NCI-H1417 treated with DMSO at 0.1 percent for 48 hours (cell line): ENCODE measurements at regions not wholly inside any gene's neighbourhood (a gene's known extent, or its start where the extent isn't known, plus 50 kb on each side); places are given as distances from the start of the nearest gene placed in this dataset.
"Not testable (repeated sequence)": the region's sequence is repeated elsewhere in the genome, so short reads cannot be mapped to it uniquely, and the experiment has no call there.

ENCODE experiments used
- DNase-seq: peaks from one replicate; lab custom pipeline; 2025; lab: John Stamatoyannopoulos, UW

- DNase-seq, result no peak
Measured at GRCh38 chr20:6715401-6715941, 52.0 kb upstream of the BMP2 start.

GRCh38 chr20:6714279-6714711 lies 53.2 kb upstream of the BMP2 start:
- no peak for DNase-seq

- DNase-seq, result no peak
Measured at GRCh38 chr20:6711951-6712649, 55.4 kb upstream of the BMP2 start.

GRCh38 chr20:6709910-6710595 lies 57.4 kb upstream of the BMP2 start:
- no peak for DNase-seq

- no peak for DNase-seq
Measured at GRCh38 chr20:6708010-6708409, 59.5 kb upstream of the BMP2 start.

- DNase-seq, result no peak
Measured at GRCh38 chr20:6707321-6707831, 60.1 kb upstream of the BMP2 start.

GRCh38 chr20:6705926-6706548 lies 61.4 kb upstream of the BMP2 start:
- DNase-seq, result no peak

- DNase-seq, result no peak
Measured at GRCh38 chr20:6705106-6705766, 62.2 kb upstream of the BMP2 start.

GRCh38 chr20:6704132-6704861 lies 63.2 kb upstream of the BMP2 start:
- DNase-seq, result no peak

GRCh38 chr20:6703656-6704055 lies 63.8 kb upstream of the BMP2 start:
- DNase-seq, result no peak

GRCh38 chr20:6703047-6703446 lies 64.4 kb upstream of the BMP2 start:
- no peak for DNase-seq

- DNase-seq, result no peak
Measured at GRCh38 chr20:6702144-6702543, 65.3 kb upstream of the BMP2 start.

GRCh38 chr20:6700563-6701329 lies 66.7 kb upstream of the BMP2 start:
- DNase-seq, result no peak

- no peak for DNase-seq
Measured at GRCh38 chr20:6699921-6700562, 67.4 kb upstream of the BMP2 start.

GRCh38 chr20:6698723-6699122 lies 68.8 kb upstream of the BMP2 start:
- DNase-seq, result no peak

GRCh38 chr20:6698056-6698455 lies 69.4 kb upstream of the BMP2 start:
- DNase-seq, result no peak

GRCh38 chr20:6697228-6697972 lies 70.1 kb upstream of the BMP2 start:
- DNase-seq, result no peak

GRCh38 chr20:6696001-6696400 lies 71.5 kb upstream of the BMP2 start:
- no peak for DNase-seq

GRCh38 chr20:6693808-6694198 lies 73.7 kb upstream of the BMP2 start:
- not testable (repeated sequence) for DNase-seq
